Keratinocyte (primary cell): ENCODE measurements at regions not wholly inside any gene's neighbourhood (a gene's known extent, or its start where the extent isn't known, plus 50 kb on each side); places are given as distances from the start of the nearest gene placed in this dataset.

ENCODE experiments used
- CTCF ChIP-seq, 3 experiments: IDR thresholded peaks in 1 of 3; conservative IDR thresholded peaks in 1 of 3; optimal IDR thresholded peaks in 1 of 3; 2 replicates in 2 of 3; 3 replicates in 1 of 3; pipeline versions ENCODE3 to v1.5.1; 2011; ENCODE audit warnings: low read length in 3 of 3, mild to moderate bottlenecking in 3 of 3, moderate library complexity in 2 of 3, control low read depth in 1 of 3, inconsistent platforms in 1 of 3; ENCODE audit not compliant: insufficient read depth in 2 of 3; ENCODE audit errors: extremely low read depth in 1 of 3
- EZH2 ChIP-seq: IDR thresholded peaks from one replicate; pipeline ENCODE4 v1.6.1; 2012; ENCODE audit warnings: inconsistent platforms, mild to moderate bottlenecking, low read length, moderate library complexity

DNA sequence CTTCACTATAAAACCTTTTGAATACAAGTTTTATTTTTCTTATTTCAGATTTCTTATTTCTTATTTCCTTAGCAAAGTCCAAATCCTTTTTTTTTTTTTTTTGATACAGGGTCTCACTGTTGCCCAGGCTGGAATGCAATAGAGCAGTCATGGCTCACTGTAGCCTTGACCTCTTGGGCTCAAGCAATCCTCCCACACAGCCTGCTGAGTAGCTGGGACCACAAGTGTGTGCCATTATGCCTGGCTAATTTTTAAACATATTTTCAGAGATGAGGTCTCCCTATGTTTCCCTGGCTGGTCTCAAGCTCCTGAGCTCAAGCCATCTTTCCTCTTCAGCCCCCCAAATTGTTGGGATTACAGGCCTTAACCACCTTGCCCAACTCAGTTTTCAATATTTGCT is 334.3 kb downstream of the DLEU7 start:
- no peak for TF ChIP-seq CTCF (optimal IDR thresholded peaks at IDR 0.05 in 1 of 3, IDR thresholded peaks at IDR 0.05 in 1 of 3, conservative IDR thresholded peaks at IDR 0.05 in 1 of 3; ENCODE audit: extremely low read depth in 1 of 3, insufficient read depth in 2 of 3, low read length in 3 of 3)
- TF ChIP-seq EZH2: no peak
